Fibroblast of mammary gland (primary cell): ENCODE measurements at regions not wholly inside any gene's neighbourhood (a gene's known extent, or its start where the extent isn't known, plus 50 kb on each side); places are given as distances from the start of the nearest gene placed in this dataset.
"Not testable (repeated sequence)": the region's sequence is repeated elsewhere in the genome, so short reads cannot be mapped to it uniquely, and the experiment has no call there.

Source experiments
- DNase-seq: peaks from one replicate; pipeline ENCODE4 v3.0.0-alpha.2; 2010; ENCODE audit warnings: low read depth
- H3K4me3 ChIP-seq: 2 replicates; pipeline ENCODE4 v1.5.1; 2011; ENCODE audit warnings: low read depth, mild to moderate bottlenecking, low read length, moderate library complexity; ENCODE audit not compliant: control insufficient read depth
- TF ChIP-seq, protein P1 (sequence below): conservative IDR thresholded peaks from 2 replicates; pipeline ENCODE4 v1.5.1; 2011; ENCODE audit warnings: low read depth, low read length, inconsistent platforms; ENCODE audit not compliant: control insufficient read depth, insufficient read depth

DNA sequence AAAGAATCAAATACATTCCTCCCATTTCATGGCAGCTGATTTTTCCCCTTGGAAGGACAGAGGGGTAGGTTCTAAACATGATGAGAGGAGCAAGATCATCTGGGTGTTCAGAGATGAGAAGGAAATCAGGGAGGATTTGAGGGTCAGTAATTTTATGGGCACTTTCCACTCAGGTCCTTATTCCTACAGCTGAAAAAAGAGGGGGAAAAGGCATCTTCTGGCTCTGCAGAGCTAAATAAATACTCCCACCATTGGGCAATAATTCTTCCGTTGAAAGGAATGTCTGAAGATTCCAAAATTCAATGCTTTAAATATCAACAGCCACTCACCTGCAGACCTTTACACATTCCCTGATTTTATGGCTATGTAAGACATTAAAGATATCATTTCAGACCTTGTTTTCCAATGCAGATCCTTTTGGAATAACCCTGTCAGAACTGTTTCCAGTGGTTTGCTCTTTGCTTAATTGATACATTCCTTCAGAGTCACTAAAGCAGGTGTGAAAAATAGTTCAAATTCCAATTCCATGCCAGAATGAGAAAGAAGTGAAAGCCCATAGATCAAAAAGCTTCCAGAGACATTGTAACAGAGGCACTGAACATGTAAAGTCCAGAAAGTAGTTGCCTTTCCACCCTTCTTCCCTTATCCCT is 233.3 kb upstream of the KRR1 start:
- no peak overlapping the region for H3K4me3 ChIP-seq
- TF ChIP-seq, protein P1, sequence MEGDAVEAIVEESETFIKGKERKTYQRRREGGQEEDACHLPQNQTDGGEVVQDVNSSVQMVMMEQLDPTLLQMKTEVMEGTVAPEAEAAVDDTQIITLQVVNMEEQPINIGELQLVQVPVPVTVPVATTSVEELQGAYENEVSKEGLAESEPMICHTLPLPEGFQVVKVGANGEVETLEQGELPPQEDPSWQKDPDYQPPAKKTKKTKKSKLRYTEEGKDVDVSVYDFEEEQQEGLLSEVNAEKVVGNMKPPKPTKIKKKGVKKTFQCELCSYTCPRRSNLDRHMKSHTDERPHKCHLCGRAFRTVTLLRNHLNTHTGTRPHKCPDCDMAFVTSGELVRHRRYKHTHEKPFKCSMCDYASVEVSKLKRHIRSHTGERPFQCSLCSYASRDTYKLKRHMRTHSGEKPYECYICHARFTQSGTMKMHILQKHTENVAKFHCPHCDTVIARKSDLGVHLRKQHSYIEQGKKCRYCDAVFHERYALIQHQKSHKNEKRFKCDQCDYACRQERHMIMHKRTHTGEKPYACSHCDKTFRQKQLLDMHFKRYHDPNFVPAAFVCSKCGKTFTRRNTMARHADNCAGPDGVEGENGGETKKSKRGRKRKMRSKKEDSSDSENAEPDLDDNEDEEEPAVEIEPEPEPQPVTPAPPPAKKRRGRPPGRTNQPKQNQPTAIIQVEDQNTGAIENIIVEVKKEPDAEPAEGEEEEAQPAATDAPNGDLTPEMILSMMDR, result no peak
- DNase-seq, result no peak

- TF ChIP-seq, protein P1, result no peak
- H3K4me3 ChIP-seq, result no peak overlapping the region
- no peak for DNase-seq
Measured at GRCh38 chr12:75742961-75743360, 231.6 kb upstream of the KRR1 start.

- TF ChIP-seq, protein P1, result no peak
- no peak overlapping the region for H3K4me3 ChIP-seq
- no peak for DNase-seq
Measured at GRCh38 chr12:75742048-75742447, 230.6 kb upstream of the KRR1 start.

DNA sequence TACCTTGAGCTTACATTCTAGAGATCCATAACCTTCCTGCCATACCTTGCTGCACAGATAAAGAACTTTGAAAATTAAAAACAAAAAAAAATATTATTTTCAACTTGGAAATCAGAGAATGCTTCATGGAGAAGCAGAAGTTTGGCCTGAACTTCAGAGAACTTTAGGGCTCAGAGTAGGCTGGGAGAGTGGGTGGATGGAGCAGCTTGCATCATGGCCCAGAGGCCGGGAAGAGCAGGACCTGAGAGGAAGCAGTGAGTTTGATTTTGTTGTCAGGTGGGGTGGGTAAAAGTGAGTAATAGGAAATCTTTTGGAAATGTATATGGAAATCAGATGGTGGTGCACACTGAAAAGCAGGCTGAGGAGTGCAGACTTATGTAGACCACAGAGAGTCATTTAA is 228.5 kb upstream of the KRR1 start:
- TF ChIP-seq, protein P1, result no peak
- no peak for DNase-seq
- H3K4me3 ChIP-seq, result no peak overlapping the region

DNA sequence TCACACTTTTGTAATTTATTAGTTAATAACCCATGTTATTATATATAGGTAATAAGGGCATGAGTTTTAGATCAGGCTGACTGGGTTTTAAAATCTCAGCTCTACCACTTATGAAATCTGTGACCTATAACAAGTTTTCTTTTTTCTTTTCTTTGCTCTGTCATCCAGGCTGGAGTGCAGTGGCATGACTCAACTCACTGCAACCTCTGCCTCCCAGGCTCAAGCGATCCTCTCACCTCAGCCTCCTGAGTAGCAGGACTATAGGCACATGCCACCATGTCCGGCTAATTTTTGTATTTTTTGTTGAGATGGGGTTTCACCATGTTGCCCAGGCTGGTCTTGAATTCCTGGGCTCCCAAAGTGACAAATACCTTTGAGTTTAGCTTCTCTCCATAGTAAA is 227.7 kb upstream of the KRR1 start:
- not testable (repeated sequence) for H3K4me3 ChIP-seq, DNase-seq

DNA sequence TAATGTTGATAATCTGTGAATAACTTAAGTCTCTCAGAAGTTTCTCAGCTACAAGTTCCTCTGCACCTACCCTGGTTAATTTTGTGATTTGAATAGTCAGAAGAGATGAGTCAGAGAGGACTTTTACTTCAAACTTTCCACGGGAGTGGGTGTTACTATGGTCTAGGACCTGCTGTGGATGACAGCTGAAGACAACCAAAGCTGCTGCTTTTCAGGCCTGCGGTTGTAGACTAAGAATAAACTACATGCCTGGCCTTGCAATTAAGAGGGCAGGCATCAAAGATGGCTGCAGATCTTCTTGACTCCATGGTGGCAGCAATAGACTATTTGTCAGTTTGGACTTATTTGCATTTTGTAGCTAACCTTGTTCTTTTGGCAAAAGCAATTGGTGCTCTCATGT is 227.1 kb upstream of the KRR1 start:
- TF ChIP-seq, protein P1, result no peak
- peak; percentile 25 for DNase-seq
- no peak overlapping the region for H3K4me3 ChIP-seq

DNA sequence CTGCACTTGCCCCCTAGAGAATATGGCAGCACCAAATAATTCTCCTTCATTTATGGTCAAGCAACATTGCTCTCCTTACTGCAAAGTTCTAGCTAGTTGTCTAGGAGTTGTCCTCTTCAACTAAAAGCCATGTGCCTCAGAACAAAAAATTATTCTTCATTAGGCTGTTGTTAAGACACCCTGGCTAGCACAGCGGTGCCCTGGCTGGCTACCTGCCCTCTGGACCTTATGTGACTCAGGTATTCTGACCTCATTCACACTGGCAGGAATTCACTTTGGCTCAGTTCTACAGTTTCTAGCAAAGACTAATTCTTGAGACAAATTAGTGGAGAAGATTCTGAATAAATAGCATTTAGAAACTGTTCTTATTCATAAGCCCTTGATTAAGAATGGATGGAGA is 224.4 kb upstream of the KRR1 start:
- TF ChIP-seq, protein P1, result no peak
- peak; percentile 35 for DNase-seq
- H3K4me3 ChIP-seq, result no peak overlapping the region
